ENCODE measurements at regions not wholly inside any gene's neighbourhood (a gene's known extent, or its start where the extent isn't known, plus 50 kb on each side); places are given as distances from the start of the nearest gene placed in this dataset.

- no peak for TF ChIP-seq ZNF362 (tag by site-specific recombination; IDR thresholded peaks at IDR 0.05)
- TF ChIP-seq, protein P1, sequence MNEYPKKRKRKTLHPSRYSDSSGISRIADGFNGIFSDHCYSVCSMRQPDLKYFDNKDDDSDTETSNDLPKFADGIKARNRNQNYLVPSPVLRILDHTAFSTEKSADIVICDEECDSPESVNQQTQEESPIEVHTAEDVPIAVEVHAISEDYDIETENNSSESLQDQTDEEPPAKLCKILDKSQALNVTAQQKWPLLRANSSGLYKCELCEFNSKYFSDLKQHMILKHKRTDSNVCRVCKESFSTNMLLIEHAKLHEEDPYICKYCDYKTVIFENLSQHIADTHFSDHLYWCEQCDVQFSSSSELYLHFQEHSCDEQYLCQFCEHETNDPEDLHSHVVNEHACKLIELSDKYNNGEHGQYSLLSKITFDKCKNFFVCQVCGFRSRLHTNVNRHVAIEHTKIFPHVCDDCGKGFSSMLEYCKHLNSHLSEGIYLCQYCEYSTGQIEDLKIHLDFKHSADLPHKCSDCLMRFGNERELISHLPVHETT (tag by site-specific recombination; IDR thresholded peaks at IDR 0.05): no peak
- TF ChIP-seq ZNF514 (tag by site-specific recombination; IDR thresholded peaks at IDR 0.05): no peak
- TF ChIP-seq GLI4 (tag by site-specific recombination; IDR thresholded peaks at IDR 0.05): no peak
- TF ChIP-seq ZNF544 (tag by site-specific recombination; IDR thresholded peaks at IDR 0.05): no peak
- TF ChIP-seq ZNF48 (tag by site-specific recombination; IDR thresholded peaks at IDR 0.05): no peak
- TF ChIP-seq ZNF175 (tag by site-specific recombination; IDR thresholded peaks at IDR 0.05): no peak
Observed at GRCh38 chr3:174337227-174337626, 521.9 kb upstream of the NAALADL2 start (continued).

DNA sequence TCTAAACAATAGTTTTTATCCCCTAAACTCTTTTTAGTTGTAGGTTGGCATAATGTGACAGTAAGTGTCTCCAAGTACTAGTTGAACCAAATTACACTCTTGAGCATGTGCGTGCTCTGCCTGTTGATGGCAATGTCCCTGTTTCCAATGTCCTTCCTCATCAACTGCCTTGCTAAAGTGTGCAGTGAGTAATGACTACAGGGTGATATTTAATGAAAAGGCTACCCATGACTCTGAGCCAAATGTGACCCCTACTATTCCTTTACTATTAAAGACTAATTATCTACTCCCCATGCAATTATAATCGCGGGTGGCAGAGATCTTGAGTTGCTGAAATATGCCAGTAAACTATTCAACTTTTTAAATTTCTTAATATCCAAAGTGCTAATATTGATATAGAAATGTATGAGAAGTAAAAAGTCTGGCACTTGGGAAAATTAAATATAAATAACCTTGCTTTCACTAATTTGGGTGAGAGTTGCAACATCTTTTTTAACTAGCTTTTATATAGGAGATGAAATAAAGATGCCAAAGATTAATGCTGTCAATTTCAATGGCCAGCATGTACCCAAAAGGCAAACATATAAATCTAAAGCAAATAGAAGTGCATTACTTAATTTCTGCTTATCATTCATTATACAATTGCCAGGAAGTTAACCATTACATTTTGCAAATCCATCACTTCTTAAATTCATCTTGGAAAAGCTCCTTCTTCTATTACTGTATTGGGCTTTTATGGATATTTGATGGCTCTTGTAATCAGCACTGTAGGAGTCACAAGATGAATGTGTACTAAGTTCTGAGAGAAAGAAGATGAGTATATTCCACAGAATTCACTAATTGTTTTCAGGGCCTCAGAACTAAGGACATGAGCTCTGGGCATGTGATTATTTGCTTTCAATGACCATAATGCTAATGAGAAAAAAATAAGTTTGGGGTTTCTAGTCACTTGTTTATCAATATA, 518.2 kb upstream of the NAALADL2 start:
- Histone ChIP-seq H3K9me3 (ENCODE audit: control insufficient read depth, insufficient read depth, low read depth, low read length) (no peaks in the 10 kb centered on the region), H3K36me3 (ENCODE audit: control insufficient read depth in 2 of 2, insufficient read depth in 1 of 2, low read length in 2 of 2) (no peaks in the 10 kb centered on the region), H3K4me3 (ENCODE audit: low read depth, low read length) (no peak overlapping the region), H3K27ac (ENCODE audit: extremely low read depth, low read depth, low read length) (no peak overlapping the region), H3K4me1 (ENCODE audit: control insufficient read depth, insufficient read depth, low read length) (no peaks in the 10 kb centered on the region)
- ChIA-PET CTCF (interaction anchor here (0.7 kb wide), 1 partner anchor 13 kb away, joined by 3 read pairs; no protein-coding TSS in a partner anchor), POLR2A (no interaction called here)
- no peak for TF ChIP-seq ZBTB21 (tag by site-specific recombination; IDR thresholded peaks at IDR 0.05)
- TF ChIP-seq, protein P2, sequence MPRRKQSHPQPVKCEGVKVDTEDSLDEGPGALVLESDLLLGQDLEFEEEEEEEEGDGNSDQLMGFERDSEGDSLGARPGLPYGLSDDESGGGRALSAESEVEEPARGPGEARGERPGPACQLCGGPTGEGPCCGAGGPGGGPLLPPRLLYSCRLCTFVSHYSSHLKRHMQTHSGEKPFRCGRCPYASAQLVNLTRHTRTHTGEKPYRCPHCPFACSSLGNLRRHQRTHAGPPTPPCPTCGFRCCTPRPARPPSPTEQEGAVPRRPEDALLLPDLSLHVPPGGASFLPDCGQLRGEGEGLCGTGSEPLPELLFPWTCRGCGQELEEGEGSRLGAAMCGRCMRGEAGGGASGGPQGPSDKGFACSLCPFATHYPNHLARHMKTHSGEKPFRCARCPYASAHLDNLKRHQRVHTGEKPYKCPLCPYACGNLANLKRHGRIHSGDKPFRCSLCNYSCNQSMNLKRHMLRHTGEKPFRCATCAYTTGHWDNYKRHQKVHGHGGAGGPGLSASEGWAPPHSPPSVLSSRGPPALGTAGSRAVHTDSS (tag by site-specific recombination; IDR thresholded peaks at IDR 0.05): no peak
- TF ChIP-seq ZNF561 (tag by site-specific recombination; IDR thresholded peaks at IDR 0.05; ENCODE audit: borderline replicate concordance): no peak
- TF ChIP-seq ZNF324 (tag by site-specific recombination; IDR thresholded peaks at IDR 0.05): no peak
- TF ChIP-seq HOXA7 (CRISPR knock-in tag; IDR thresholded peaks at IDR 0.05; ENCODE audit: borderline replicate concordance): no peak
- TF ChIP-seq, protein P3, sequence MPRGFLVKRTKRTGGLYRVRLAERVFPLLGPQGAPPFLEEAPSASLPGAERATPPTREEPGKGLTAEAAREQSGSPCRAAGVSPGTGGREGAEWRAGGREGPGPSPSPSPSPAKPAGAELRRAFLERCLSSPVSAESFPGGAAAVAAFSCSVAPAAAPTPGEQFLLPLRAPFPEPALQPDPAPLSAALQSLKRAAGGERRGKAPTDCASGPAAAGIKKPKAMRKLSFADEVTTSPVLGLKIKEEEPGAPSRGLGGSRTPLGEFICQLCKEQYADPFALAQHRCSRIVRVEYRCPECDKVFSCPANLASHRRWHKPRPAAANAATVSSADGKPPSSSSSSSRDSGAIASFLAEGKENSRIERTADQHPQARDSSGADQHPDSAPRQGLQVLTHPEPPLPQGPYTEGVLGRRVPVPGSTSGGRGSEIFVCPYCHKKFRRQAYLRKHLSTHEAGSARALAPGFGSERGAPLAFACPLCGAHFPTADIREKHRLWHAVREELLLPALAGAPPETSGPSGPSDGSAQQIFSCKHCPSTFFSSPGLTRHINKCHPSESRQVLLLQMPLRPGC (tag by site-specific recombination; IDR thresholded peaks at IDR 0.05): no peak
- no peak for TF ChIP-seq KLF1 (tag by site-specific recombination; IDR thresholded peaks at IDR 0.05)
- no peak for TF ChIP-seq KLF17 (tag by site-specific recombination; IDR thresholded peaks at IDR 0.05)

DNA sequence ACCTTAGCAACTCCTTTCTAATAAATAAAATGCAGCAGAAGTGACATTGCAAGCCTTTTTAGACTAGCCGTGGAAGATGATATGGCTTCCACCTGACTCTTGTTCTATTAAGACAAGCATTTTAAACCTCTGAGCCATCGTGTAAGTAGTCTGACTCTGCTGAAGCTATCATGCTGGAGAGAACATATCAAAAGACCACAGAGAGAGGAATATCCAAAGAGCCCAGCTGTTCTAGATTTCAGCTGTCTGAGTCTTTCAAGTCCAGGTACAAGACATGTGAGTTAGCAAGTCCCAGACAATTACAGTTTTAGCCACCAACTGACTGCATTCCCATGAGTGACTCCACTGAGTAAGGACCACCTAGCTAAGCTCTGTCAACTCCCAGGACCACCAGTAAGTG, 517.0 kb upstream of the NAALADL2 start:
- Histone ChIP-seq H3K9me3 (ENCODE audit: control insufficient read depth, insufficient read depth, low read depth, low read length) (no peaks in the 10 kb centered on the region), H3K36me3 (ENCODE audit: control insufficient read depth in 2 of 2, insufficient read depth in 1 of 2, low read length in 2 of 2) (no peaks in the 10 kb centered on the region), H3K27ac (ENCODE audit: extremely low read depth, low read depth, low read length) (no peak overlapping the region), H3K4me3 (ENCODE audit: low read depth, low read length) (no peak overlapping the region), H3K4me1 (ENCODE audit: control insufficient read depth, insufficient read depth, low read length) (no peaks in the 10 kb centered on the region)
- no peak for TF ChIP-seq ZNF701 (tag by site-specific recombination; IDR thresholded peaks at IDR 0.05)
- TF ChIP-seq, protein P4, sequence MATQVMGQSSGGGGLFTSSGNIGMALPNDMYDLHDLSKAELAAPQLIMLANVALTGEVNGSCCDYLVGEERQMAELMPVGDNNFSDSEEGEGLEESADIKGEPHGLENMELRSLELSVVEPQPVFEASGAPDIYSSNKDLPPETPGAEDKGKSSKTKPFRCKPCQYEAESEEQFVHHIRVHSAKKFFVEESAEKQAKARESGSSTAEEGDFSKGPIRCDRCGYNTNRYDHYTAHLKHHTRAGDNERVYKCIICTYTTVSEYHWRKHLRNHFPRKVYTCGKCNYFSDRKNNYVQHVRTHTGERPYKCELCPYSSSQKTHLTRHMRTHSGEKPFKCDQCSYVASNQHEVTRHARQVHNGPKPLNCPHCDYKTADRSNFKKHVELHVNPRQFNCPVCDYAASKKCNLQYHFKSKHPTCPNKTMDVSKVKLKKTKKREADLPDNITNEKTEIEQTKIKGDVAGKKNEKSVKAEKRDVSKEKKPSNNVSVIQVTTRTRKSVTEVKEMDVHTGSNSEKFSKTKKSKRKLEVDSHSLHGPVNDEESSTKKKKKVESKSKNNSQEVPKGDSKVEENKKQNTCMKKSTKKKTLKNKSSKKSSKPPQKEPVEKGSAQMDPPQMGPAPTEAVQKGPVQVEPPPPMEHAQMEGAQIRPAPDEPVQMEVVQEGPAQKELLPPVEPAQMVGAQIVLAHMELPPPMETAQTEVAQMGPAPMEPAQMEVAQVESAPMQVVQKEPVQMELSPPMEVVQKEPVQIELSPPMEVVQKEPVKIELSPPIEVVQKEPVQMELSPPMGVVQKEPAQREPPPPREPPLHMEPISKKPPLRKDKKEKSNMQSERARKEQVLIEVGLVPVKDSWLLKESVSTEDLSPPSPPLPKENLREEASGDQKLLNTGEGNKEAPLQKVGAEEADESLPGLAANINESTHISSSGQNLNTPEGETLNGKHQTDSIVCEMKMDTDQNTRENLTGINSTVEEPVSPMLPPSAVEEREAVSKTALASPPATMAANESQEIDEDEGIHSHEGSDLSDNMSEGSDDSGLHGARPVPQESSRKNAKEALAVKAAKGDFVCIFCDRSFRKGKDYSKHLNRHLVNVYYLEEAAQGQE (tag by site-specific recombination; IDR thresholded peaks at IDR 0.05): no peak
- TF ChIP-seq, protein P5, sequence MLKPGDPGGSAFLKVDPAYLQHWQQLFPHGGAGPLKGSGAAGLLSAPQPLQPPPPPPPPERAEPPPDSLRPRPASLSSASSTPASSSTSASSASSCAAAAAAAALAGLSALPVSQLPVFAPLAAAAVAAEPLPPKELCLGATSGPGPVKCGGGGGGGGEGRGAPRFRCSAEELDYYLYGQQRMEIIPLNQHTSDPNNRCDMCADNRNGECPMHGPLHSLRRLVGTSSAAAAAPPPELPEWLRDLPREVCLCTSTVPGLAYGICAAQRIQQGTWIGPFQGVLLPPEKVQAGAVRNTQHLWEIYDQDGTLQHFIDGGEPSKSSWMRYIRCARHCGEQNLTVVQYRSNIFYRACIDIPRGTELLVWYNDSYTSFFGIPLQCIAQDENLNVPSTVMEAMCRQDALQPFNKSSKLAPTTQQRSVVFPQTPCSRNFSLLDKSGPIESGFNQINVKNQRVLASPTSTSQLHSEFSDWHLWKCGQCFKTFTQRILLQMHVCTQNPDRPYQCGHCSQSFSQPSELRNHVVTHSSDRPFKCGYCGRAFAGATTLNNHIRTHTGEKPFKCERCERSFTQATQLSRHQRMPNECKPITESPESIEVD (tag by site-specific recombination; IDR thresholded peaks at IDR 0.05): no peak
- TF ChIP-seq ZNF114 (tag by site-specific recombination; IDR thresholded peaks at IDR 0.05): no peak
- ChIA-PET POLR2A (no interaction called here), CTCF (interaction anchor here (0.6 kb wide), 1 partner anchor 281 kb away, joined by 3 read pairs; no protein-coding TSS in a partner anchor)

Measured in HEK293 (cell line).